HG03108 (cell line): ENCODE measurements at regions not wholly inside any gene's neighbourhood (a gene's known extent, or its start where the extent isn't known, plus 50 kb on each side); places are given as distances from the start of the nearest gene placed in this dataset.

ENCODE experiments used
- ATAC-seq: cut with Tn5 transposase; IDR thresholded peaks from one replicate; pipeline ENCODE4 v1.9.1; 2021; ENCODE audit warnings: moderate library complexity; ENCODE audit not compliant: unreplicated experiment

GRCh38 chr1:82215056-82215852 lies 414.5 kb downstream of the ADGRL2 start:
- no peak for ATAC-seq

- no peak for ATAC-seq
Measured at GRCh38 chr1:82214606-82215005, 413.9 kb downstream of the ADGRL2 start.

GRCh38 chr1:82197606-82198005 lies 396.9 kb downstream of the ADGRL2 start:
- no peak for ATAC-seq

GRCh38 chr1:82195245-82195644 lies 394.5 kb downstream of the ADGRL2 start:
- ATAC-seq = no peak

GRCh38 chr1:82185084-82185483 lies 384.4 kb downstream of the ADGRL2 start:
- no peak for ATAC-seq

GRCh38 chr1:82181846-82182245 lies 381.1 kb downstream of the ADGRL2 start:
- ATAC-seq = no peak

GRCh38 chr1:82179131-82179530 lies 378.4 kb downstream of the ADGRL2 start:
- no peak for ATAC-seq

- ATAC-seq = no peak
Measured at GRCh38 chr1:82177192-82177591, 376.5 kb downstream of the ADGRL2 start.

GRCh38 chr1:82171955-82172354 lies 371.2 kb downstream of the ADGRL2 start:
- no peak for ATAC-seq

GRCh38 chr1:82168482-82168881 lies 367.7 kb downstream of the ADGRL2 start:
- ATAC-seq = no peak

- ATAC-seq = no peak
Measured at GRCh38 chr1:82165304-82165703, 364.6 kb downstream of the ADGRL2 start.

- ATAC-seq = no peak
Measured at GRCh38 chr1:82162486-82163420, 362.0 kb downstream of the ADGRL2 start.

- ATAC-seq = no peak
Measured at GRCh38 chr1:82161700-82162141, 361.0 kb downstream of the ADGRL2 start.

- ATAC-seq = no peak
Measured at GRCh38 chr1:82160903-82161302, 360.2 kb downstream of the ADGRL2 start.

- no peak for ATAC-seq
Measured at GRCh38 chr1:82160036-82160435, 359.3 kb downstream of the ADGRL2 start.

GRCh38 chr1:82158981-82159380 lies 358.2 kb downstream of the ADGRL2 start:
- no peak for ATAC-seq

GRCh38 chr1:82154219-82154970 lies 353.7 kb downstream of the ADGRL2 start:
- ATAC-seq = no peak

- no peak for ATAC-seq
Measured at GRCh38 chr1:82153752-82154151, 353.0 kb downstream of the ADGRL2 start.

GRCh38 chr1:82153272-82153629 lies 352.5 kb downstream of the ADGRL2 start:
- ATAC-seq = no peak

GRCh38 chr1:82152356-82153271 lies 351.9 kb downstream of the ADGRL2 start:
- no peak for ATAC-seq
